SK-N-SH (cell line): ENCODE measurements at regions not wholly inside any gene's neighbourhood (a gene's known extent, or its start where the extent isn't known, plus 50 kb on each side); places are given as distances from the start of the nearest gene placed in this dataset.

Experiments used
- CTCF ChIA-PET: fragments of 300-600, 350-600 bp; formaldehyde crosslinking; extraction: SDS; loops from one replicate; lab custom pipeline; 2021; lab: Yijun Ruan, JAX
- POLR2A ChIA-PET: fragments of 350-600 bp; sonication (Branson Sonifier 250); formaldehyde crosslinking; extraction: SDS; loops from one replicate; lab custom pipeline; 2020; ENCODE audit warnings: antibody characterized with exemption, inconsistent platforms; lab: Yijun Ruan, JAX
- DNase-seq: peaks from one replicate; pipeline ENCODE4 v3.0.0; 2012
- H2AFZ ChIP-seq: fragments of 200-600 bp; sonication (generic); 2 replicates; pipeline ENCODE4 v1.8.1; 2016; ENCODE audit warnings: antibody characterized with exemption, mild to moderate bottlenecking, low read depth
- H3F3A ChIP-seq: fragments of 200-600 bp; sonication (generic); replicated peaks from 2 replicates; pipeline ENCODE3; 2016; ENCODE audit warnings: antibody characterized with exemption, mild to moderate bottlenecking; ENCODE audit not compliant: insufficient read depth
- H3K27ac ChIP-seq, 2 experiments: fragments of 200-500 bp in 1 of 2; fragments of 200-600 bp in 1 of 2; sonication (Bioruptor generic) in 1 of 2; sonication (generic), shearing (Covaris generic) in 1 of 2; 2 replicates each; pipeline versions ENCODE4 v1.5.1 to v1.6.1; 2014 to 2016; ENCODE audit warnings: low read depth in 2 of 2, inconsistent platforms in 1 of 2, low read length in 1 of 2, mild to moderate bottlenecking in 1 of 2, mixed read lengths in 1 of 2
- H3K27me3 ChIP-seq: fragments of 200-600 bp; sonication (generic), shearing (Covaris generic); 2 replicates; pipeline ENCODE4 v1.6.1; 2016; ENCODE audit warnings: mixed run types; ENCODE audit not compliant: insufficient read depth
- H3K36me3 ChIP-seq, 2 experiments: fragments of 200-500 bp in 1 of 2; fragments of 200-600 bp in 1 of 2; sonication (Bioruptor generic) in 1 of 2; sonication (generic) in 1 of 2; replicated peaks in 1 of 2; 2 replicates each; pipeline versions ENCODE3 to v1.5.1; 2014 to 2016; ENCODE audit warnings: low read length in 1 of 2, mild to moderate bottlenecking in 1 of 2; ENCODE audit not compliant: insufficient read depth in 2 of 2, control insufficient read depth in 1 of 2
- H3K4me1 ChIP-seq, 2 experiments: fragments of 200-500 bp in 1 of 2; fragments of 200-600 bp in 1 of 2; sonication (Bioruptor generic) in 1 of 2; sonication (generic), shearing (Covaris generic) in 1 of 2; 2 replicates each; pipeline versions ENCODE4 v1.5.1 to v1.6.1; 2014 to 2016; ENCODE audit warnings: low read depth in 1 of 2, low read length in 1 of 2, mixed run types in 1 of 2; ENCODE audit not compliant: insufficient read depth in 2 of 2, control insufficient read depth in 1 of 2
- H3K4me2 ChIP-seq: fragments of 200-600 bp; sonication (generic), shearing (Covaris generic); 2 replicates; pipeline ENCODE4 v1.6.1; 2017; ENCODE audit warnings: mixed run types
- H3K4me3 ChIP-seq, 2 experiments: fragments of 200-500 bp in 1 of 2; fragments of 200-600 bp in 1 of 2; sonication (Bioruptor generic) in 1 of 2; sonication (generic), shearing (Covaris generic) in 1 of 2; 2 replicates each; pipeline versions ENCODE4 v1.5.1 to v1.8.1; 2014 to 2016; ENCODE audit warnings: low read depth in 2 of 2, inconsistent platforms in 1 of 2, low read length in 1 of 2, mild to moderate bottlenecking in 1 of 2, mixed read lengths in 1 of 2, moderate library complexity in 1 of 2
- H3K79me2 ChIP-seq: fragments of 200-600 bp; sonication (generic); 2 replicates; pipeline ENCODE4 v1.8.1; 2017; ENCODE audit warnings: mild to moderate bottlenecking; ENCODE audit not compliant: insufficient read depth
- H3K9ac ChIP-seq: fragments of 200-600 bp; sonication (generic); 2 replicates; pipeline ENCODE4 v1.6.1; 2017; ENCODE audit warnings: mixed run types
- H3K9me2 ChIP-seq: fragments of 200-600 bp; sonication (generic); 2 replicates; pipeline ENCODE4 v1.6.1; 2017; ENCODE audit warnings: mixed run types
- H3K9me3 ChIP-seq: fragments of 200-600 bp; sonication (generic); 2 replicates; pipeline ENCODE4 v1.6.1; 2017; ENCODE audit warnings: mixed run types, mild to moderate bottlenecking, moderate library complexity
- H4K20me1 ChIP-seq: fragments of 200-600 bp; sonication (generic); 2 replicates; pipeline ENCODE4 v1.6.1; 2017; ENCODE audit warnings: mild to moderate bottlenecking, mixed run types; ENCODE audit not compliant: insufficient read depth
- CHD2 ChIP-seq: fragments of 150-350 bp; IDR thresholded peaks from 2 replicates; pipeline ENCODE4 v1.6.1; 2018; ENCODE audit warnings: low read length; ENCODE audit not compliant: partially characterized antibody
- CTCF ChIP-seq: fragments of 200-600 bp; sonication (generic); IDR thresholded peaks from 2 replicates; pipeline ENCODE4 v1.6.1; 2017; ENCODE audit warnings: antibody characterized with exemption, mild to moderate bottlenecking, moderate library complexity
- ELF1 ChIP-seq: IDR thresholded peaks from 2 replicates; pipeline ENCODE4 v1.4.0; 2012
- EP300 ChIP-seq, 2 experiments: IDR thresholded peaks; 2 replicates each; pipeline versions ENCODE4 v1.4.0 to v1.6.1; 2012; ENCODE audit warnings: borderline replicate concordance in 1 of 2, low read depth in 1 of 2, low read length in 1 of 2
- EZH2phosphoT487 ChIP-seq: fragments of 200-600 bp; sonication (generic); IDR thresholded peaks from 2 replicates; pipeline ENCODE4 v1.6.1; 2017; ENCODE audit warnings: low read depth, mixed run types, mild to moderate bottlenecking, antibody characterized with exemption, moderate library complexity, borderline replicate concordance
- FOSL2 ChIP-seq: IDR thresholded peaks from 2 replicates; pipeline ENCODE4 v1.4.0; 2012; ENCODE audit warnings: low read depth, mild to moderate bottlenecking, moderate library complexity, borderline replicate concordance
- FOXJ3 ChIP-seq: sonication (generic); formaldehyde crosslinking; IDR thresholded peaks from 2 replicates; pipeline ENCODE4 v1.5.1; 2020; ENCODE audit warnings: mild to moderate bottlenecking, missing genetic modification reagents
- FOXM1 ChIP-seq: IDR thresholded peaks from 2 replicates; pipeline ENCODE4 v1.4.0; 2012; ENCODE audit warnings: low read depth, mild to moderate bottlenecking
- GABPA ChIP-seq: IDR thresholded peaks from 2 replicates; pipeline ENCODE4 v1.4.0; 2012; ENCODE audit warnings: low read depth, mild to moderate bottlenecking
- GATA2 ChIP-seq: sonication (generic); formaldehyde crosslinking; IDR thresholded peaks from 2 replicates; pipeline ENCODE4 v1.5.0; 2020; ENCODE audit warnings: mild to moderate bottlenecking, missing genetic modification reagents
- IRF3 ChIP-seq: fragments of 150-350 bp; IDR thresholded peaks from 2 replicates; pipeline ENCODE4 v1.6.1; 2016; ENCODE audit warnings: mild to moderate bottlenecking, low read depth, low read length
- MAX ChIP-seq: IDR thresholded peaks from 2 replicates; pipeline ENCODE4 v1.4.0; 2012; ENCODE audit warnings: low read depth
- MEF2A ChIP-seq: IDR thresholded peaks from 2 replicates; pipeline ENCODE4 v1.4.0; 2012; ENCODE audit warnings: low read depth, borderline replicate concordance
- NFIC ChIP-seq: IDR thresholded peaks from 2 replicates; pipeline ENCODE4 v1.4.0; 2012; ENCODE audit warnings: borderline replicate concordance
- NRF1 ChIP-seq: IDR thresholded peaks from 2 replicates; pipeline ENCODE4 v1.6.1; 2012; ENCODE audit warnings: low read depth, mild to moderate bottlenecking, low read length
- PBX3 ChIP-seq: IDR thresholded peaks from 2 replicates; pipeline ENCODE4; 2012
- REST ChIP-seq: IDR thresholded peaks from 2 replicates; pipeline ENCODE4 v1.6.1; 2012; ENCODE audit warnings: mild to moderate bottlenecking, low read depth, low read length, moderate library complexity
- RXRA ChIP-seq: IDR thresholded peaks from 2 replicates; pipeline ENCODE4 v1.4.0; 2012; ENCODE audit warnings: low read depth, mild to moderate bottlenecking, borderline replicate concordance
- SIN3A ChIP-seq: IDR thresholded peaks from 2 replicates; pipeline ENCODE4 v1.6.1; 2012; ENCODE audit warnings: low read depth, mild to moderate bottlenecking, low read length, moderate library complexity, borderline replicate concordance
- SMC3 ChIP-seq: IDR thresholded peaks from 2 replicates; pipeline ENCODE4 v1.6.1; 2012; ENCODE audit warnings: low read depth, low read length, improper control_type of control experiment
- WGBS: methylation state at CpG from one replicate; pipeline ENCODE4 v1.1.6; 2017; ENCODE audit warnings: low lambda C conversion rate; 5-methylcytosine and 5-hydroxymethylcytosine counted together

- peak; percentile 8 for DNase-seq
- Histone ChIP-seq H3K4me3 (no peak overlapping the region), H3K27me3 (no peaks in the 10 kb centered on the region), H3K79me2 (no peaks in the 10 kb centered on the region), H3K9me2 (no peaks in the 10 kb centered on the region), H2AFZ (no peak overlapping the region), H3K27ac (no peak overlapping the region), H3F3A (no peaks in the 10 kb centered on the region), H4K20me1 (no peaks in the 10 kb centered on the region), H3K36me3 (no peaks in the 10 kb centered on the region), H3K9me3 (no peaks in the 10 kb centered on the region), H3K4me1 (no peaks in the 10 kb centered on the region; a peak in 1 of 4 replicates), H3K4me2 (no peak overlapping the region), H3K9ac (no peak overlapping the region)
- WGBS = 10% methylated on average over 5 of the region's 6 CpGs
- POLR2A ChIA-PET = no interaction called here
- CTCF ChIA-PET = no interaction called here
- no peak for TF ChIP-seq MAX
- no peak for TF ChIP-seq MEF2A
- no peak for TF ChIP-seq PBX3
- no peak for TF ChIP-seq CTCF
- no peak for TF ChIP-seq NRF1
- TF ChIP-seq FOXJ3 (CRISPR knock-in tag) = no peak
- no peak for TF ChIP-seq SMC3
- no peak for TF ChIP-seq NFIC
- no peak for TF ChIP-seq CHD2
- no peak for TF ChIP-seq RXRA
- TF ChIP-seq SIN3A = no peak
- TF ChIP-seq ELF1 = no peak
- no peak for TF ChIP-seq EP300 (IDR thresholded peaks at IDR 0.05; ENCODE audit: borderline replicate concordance in 1 of 2, low read depth in 1 of 2, low read length in 1 of 2)
- no peak for TF ChIP-seq GATA2 (CRISPR knock-in tag)
- no peak for TF ChIP-seq GABPA
- no peak for TF ChIP-seq REST
- no peak for TF ChIP-seq FOXM1
- no peak for TF ChIP-seq FOSL2
- TF ChIP-seq IRF3 = no peak
- TF ChIP-seq EZH2phosphoT487 = no peak
Measured at GRCh38 chr9:11457825-11458790, 845.3 kb upstream of the PTPRD start.
